DOHH2 (cell line): ENCODE measurements at regions not wholly inside any gene's neighbourhood (a gene's known extent, or its start where the extent isn't known, plus 50 kb on each side); places are given as distances from the start of the nearest gene placed in this dataset.

Experiments
- CTCF ChIP-seq: fragments of 200-600 bp; sonication (generic); IDR thresholded peaks from one replicate; pipeline ENCODE4 v1.5.1; 2014; ENCODE audit warnings: antibody characterized with exemption, mild to moderate bottlenecking, low read depth, low read length; ENCODE audit not compliant: poor library complexity, severe bottlenecking
- EZH2phosphoT487 ChIP-seq: fragments of 200-600 bp; sonication (generic); IDR thresholded peaks from 2 replicates; pipeline ENCODE4 v1.6.1; 2017; ENCODE audit warnings: borderline replicate concordance, mild to moderate bottlenecking, antibody characterized with exemption, low read length, moderate library complexity, mixed read lengths

DNA sequence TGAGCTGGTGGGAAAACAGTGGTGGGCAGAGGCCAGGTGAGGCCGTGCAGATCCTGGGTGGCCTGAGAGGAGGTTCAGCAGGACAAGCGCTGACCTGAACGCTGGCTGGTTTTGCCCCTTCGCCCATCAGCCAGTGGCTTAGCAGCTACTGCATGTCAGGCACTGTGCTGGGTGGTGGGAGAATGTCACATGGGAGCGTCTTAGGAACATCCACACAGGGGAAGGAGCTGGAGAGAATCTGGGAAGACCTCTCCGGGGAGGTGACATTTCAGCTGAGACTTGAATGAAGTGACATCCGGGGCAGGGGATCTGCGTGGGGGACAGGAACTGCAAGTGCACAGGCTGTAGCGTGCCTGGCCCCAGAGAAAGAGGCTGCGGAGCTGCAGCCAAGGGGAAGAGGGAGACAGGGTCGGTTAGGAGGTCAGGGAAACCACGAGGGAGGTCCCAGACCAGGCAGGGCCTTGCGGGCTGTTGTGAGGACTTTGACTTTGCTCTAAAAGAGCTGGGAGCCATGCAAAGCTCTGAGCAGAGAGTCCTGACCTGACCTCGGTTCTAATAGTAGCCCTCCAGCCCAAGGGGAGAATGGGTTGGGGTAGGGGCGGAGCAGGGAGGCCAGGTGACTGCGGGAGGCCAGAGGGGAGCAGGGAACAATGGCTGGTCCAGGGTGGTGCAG, 156.8 kb upstream of the PTPN1 start:
- TF ChIP-seq CTCF (no peak), EZH2phosphoT487 (no peak)
